ENCODE measurements at regions not wholly inside any gene's neighbourhood (a gene's known extent, or its start where the extent isn't known, plus 50 kb on each side); places are given as distances from the start of the nearest gene placed in this dataset.

GRCh38 chr20:12502443-12502842 lies 506.3 kb upstream of the SPTLC3 start:
- H3K27ac Mint-ChIP-seq (ENCODE audit: unreplicated experiment): no peak overlapping the region
- no peak overlapping the region for H2AFZ ChIP-seq (ENCODE audit: low read depth, low read length)
- H3K4me3 Mint-ChIP-seq (ENCODE audit: unreplicated experiment): no peak overlapping the region
- H3K4me3 ChIP-seq (ENCODE audit: insufficient read depth, low read depth, low read length): no peak overlapping the region
- peaks cover 5% of the 10 kb centered on the region for H3K4me1 Mint-ChIP-seq (ENCODE audit: low read depth, unreplicated experiment)
- H3K9me3 ChIP-seq (ENCODE audit: insufficient read depth, low read depth, low read length): no peaks in the 10 kb centered on the region
- no peaks in the 10 kb centered on the region for H3K27me3 ChIP-seq (ENCODE audit: insufficient read depth, low read length)
- DNase-seq (ENCODE audit: low read depth) (no peak), FAIRE-seq (no peak)
- no peaks in the 10 kb centered on the region for H3K9me3 Mint-ChIP-seq (ENCODE audit: unreplicated experiment)
- H3K27me3 Mint-ChIP-seq (ENCODE audit: low read depth, unreplicated experiment): no peaks in the 10 kb centered on the region
- H3K36me3 Mint-ChIP-seq (ENCODE audit: low read depth, unreplicated experiment): no peaks in the 10 kb centered on the region
- no peaks in the 10 kb centered on the region for H4K20me1 ChIP-seq (ENCODE audit: insufficient read depth, low read length)
- H3K36me3 ChIP-seq (ENCODE audit: insufficient read depth, low read length): no peaks in the 10 kb centered on the region
- H3K4me2 ChIP-seq (ENCODE audit: low read length): no peak overlapping the region
- H3K27ac ChIP-seq (ENCODE audit: low read depth, low read length): no peak overlapping the region
- no peaks in the 10 kb centered on the region for H3K79me2 ChIP-seq (ENCODE audit: insufficient read depth, low read length)
- no peak for TF ChIP-seq EZH2 (IDR thresholded peaks at IDR 0.05; ENCODE audit: insufficient read depth, low read length)
- TF ChIP-seq, protein P1, sequence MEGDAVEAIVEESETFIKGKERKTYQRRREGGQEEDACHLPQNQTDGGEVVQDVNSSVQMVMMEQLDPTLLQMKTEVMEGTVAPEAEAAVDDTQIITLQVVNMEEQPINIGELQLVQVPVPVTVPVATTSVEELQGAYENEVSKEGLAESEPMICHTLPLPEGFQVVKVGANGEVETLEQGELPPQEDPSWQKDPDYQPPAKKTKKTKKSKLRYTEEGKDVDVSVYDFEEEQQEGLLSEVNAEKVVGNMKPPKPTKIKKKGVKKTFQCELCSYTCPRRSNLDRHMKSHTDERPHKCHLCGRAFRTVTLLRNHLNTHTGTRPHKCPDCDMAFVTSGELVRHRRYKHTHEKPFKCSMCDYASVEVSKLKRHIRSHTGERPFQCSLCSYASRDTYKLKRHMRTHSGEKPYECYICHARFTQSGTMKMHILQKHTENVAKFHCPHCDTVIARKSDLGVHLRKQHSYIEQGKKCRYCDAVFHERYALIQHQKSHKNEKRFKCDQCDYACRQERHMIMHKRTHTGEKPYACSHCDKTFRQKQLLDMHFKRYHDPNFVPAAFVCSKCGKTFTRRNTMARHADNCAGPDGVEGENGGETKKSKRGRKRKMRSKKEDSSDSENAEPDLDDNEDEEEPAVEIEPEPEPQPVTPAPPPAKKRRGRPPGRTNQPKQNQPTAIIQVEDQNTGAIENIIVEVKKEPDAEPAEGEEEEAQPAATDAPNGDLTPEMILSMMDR (IDR thresholded peaks at IDR 0.05; ENCODE audit: insufficient read depth, low read depth, low read length): no peak
- no peaks in the 10 kb centered on the region for H3K4me1 ChIP-seq (ENCODE audit: insufficient read depth, low read length)
- no peak overlapping the region for H3K9ac ChIP-seq (ENCODE audit: low read length)

- no peak for DNase-seq (ENCODE audit: low read depth)
- no peak for FAIRE-seq
- no peaks in the 10 kb centered on the region for H3K27me3 ChIP-seq (ENCODE audit: insufficient read depth, low read length)
- no peak overlapping the region for H3K4me2 ChIP-seq (ENCODE audit: low read length)
- H3K4me3 Mint-ChIP-seq (ENCODE audit: unreplicated experiment): no peak overlapping the region
- no peak overlapping the region for H2AFZ ChIP-seq (ENCODE audit: low read depth, low read length)
- H3K36me3 ChIP-seq (ENCODE audit: insufficient read depth, low read length): no peaks in the 10 kb centered on the region
- TF ChIP-seq, protein P1 (IDR thresholded peaks at IDR 0.05; ENCODE audit: insufficient read depth, low read depth, low read length): no peak
- no peak for TF ChIP-seq EZH2 (IDR thresholded peaks at IDR 0.05; ENCODE audit: insufficient read depth, low read length)
- no peaks in the 10 kb centered on the region for H3K9me3 ChIP-seq (ENCODE audit: insufficient read depth, low read depth, low read length)
- H3K79me2 ChIP-seq (ENCODE audit: insufficient read depth, low read length): no peaks in the 10 kb centered on the region
- H3K27ac Mint-ChIP-seq (ENCODE audit: unreplicated experiment): no peak overlapping the region
- no peaks in the 10 kb centered on the region for H3K36me3 Mint-ChIP-seq (ENCODE audit: low read depth, unreplicated experiment)
- no peaks in the 10 kb centered on the region for H3K4me1 ChIP-seq (ENCODE audit: insufficient read depth, low read length)
- no peaks in the 10 kb centered on the region for H3K9me3 Mint-ChIP-seq (ENCODE audit: unreplicated experiment)
- H3K27ac ChIP-seq (ENCODE audit: low read depth, low read length): no peak overlapping the region
- peaks cover 5% of the 10 kb centered on the region for H3K4me1 Mint-ChIP-seq (ENCODE audit: low read depth, unreplicated experiment)
- no peak overlapping the region for H3K9ac ChIP-seq (ENCODE audit: low read length)
- no peaks in the 10 kb centered on the region for H4K20me1 ChIP-seq (ENCODE audit: insufficient read depth, low read length)
- H3K27me3 Mint-ChIP-seq (ENCODE audit: low read depth, unreplicated experiment): no peaks in the 10 kb centered on the region
- H3K4me3 ChIP-seq (ENCODE audit: insufficient read depth, low read depth, low read length): no peak overlapping the region
Measured at GRCh38 chr20:12504779-12505178, 504.0 kb upstream of the SPTLC3 start.

DNA sequence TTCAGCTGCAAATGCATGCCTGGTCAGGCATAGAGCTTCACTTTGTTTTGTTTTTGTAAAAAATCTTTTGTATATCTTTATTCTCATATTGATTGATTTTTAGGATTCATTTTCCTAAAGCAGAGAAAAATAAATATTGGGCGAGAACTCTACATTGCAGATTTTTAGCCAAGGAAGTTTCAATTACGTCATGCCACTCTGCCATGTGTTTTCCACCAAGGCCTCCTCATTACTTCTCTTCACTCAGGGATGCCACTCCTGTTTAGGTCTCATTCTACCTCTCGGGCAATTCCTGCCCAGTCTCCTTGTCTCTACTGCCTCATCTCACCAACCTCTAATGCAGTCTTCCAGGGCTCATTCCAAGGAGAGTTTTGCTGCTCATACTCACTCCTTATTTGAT lies 497.3 kb upstream of the SPTLC3 start:
- TF ChIP-seq EZH2 (IDR thresholded peaks at IDR 0.05; ENCODE audit: insufficient read depth, low read length): no peak
- TF ChIP-seq, protein P1 (IDR thresholded peaks at IDR 0.05; ENCODE audit: insufficient read depth, low read depth, low read length): no peak
- no peaks in the 10 kb centered on the region for H3K9me3 Mint-ChIP-seq (ENCODE audit: unreplicated experiment)
- H4K20me1 ChIP-seq (ENCODE audit: insufficient read depth, low read length): no peaks in the 10 kb centered on the region
- H3K27me3 Mint-ChIP-seq (ENCODE audit: low read depth, unreplicated experiment): no peaks in the 10 kb centered on the region
- no peaks in the 10 kb centered on the region for H3K36me3 ChIP-seq (ENCODE audit: insufficient read depth, low read length)
- DNase-seq (ENCODE audit: low read depth) (no peak), FAIRE-seq (no peak)
- H3K27me3 ChIP-seq (ENCODE audit: insufficient read depth, low read length): no peaks in the 10 kb centered on the region
- no peak overlapping the region for H3K4me2 ChIP-seq (ENCODE audit: low read length)
- H3K4me1 Mint-ChIP-seq (ENCODE audit: low read depth, unreplicated experiment): peaks cover 3% of the 10 kb centered on the region
- H3K9ac ChIP-seq (ENCODE audit: low read length): no peak overlapping the region
- H3K79me2 ChIP-seq (ENCODE audit: insufficient read depth, low read length): no peaks in the 10 kb centered on the region
- no peaks in the 10 kb centered on the region for H3K9me3 ChIP-seq (ENCODE audit: insufficient read depth, low read depth, low read length)
- no peak overlapping the region for H3K4me3 ChIP-seq (ENCODE audit: insufficient read depth, low read depth, low read length)
- H3K27ac Mint-ChIP-seq (ENCODE audit: unreplicated experiment): no peak overlapping the region
- H3K27ac ChIP-seq (ENCODE audit: low read depth, low read length): no peak overlapping the region
- no peaks in the 10 kb centered on the region for H3K4me1 ChIP-seq (ENCODE audit: insufficient read depth, low read length)
- no peak overlapping the region for H2AFZ ChIP-seq (ENCODE audit: low read depth, low read length)
- H3K4me3 Mint-ChIP-seq (ENCODE audit: unreplicated experiment): no peak overlapping the region
- no peaks in the 10 kb centered on the region for H3K36me3 Mint-ChIP-seq (ENCODE audit: low read depth, unreplicated experiment)
